ENCODE measurements at regions not wholly inside any gene's neighbourhood (a gene's known extent, or its start where the extent isn't known, plus 50 kb on each side); places are given as distances from the start of the nearest gene placed in this dataset.

- H3K27ac Mint-ChIP-seq, result no peak overlapping the region
- Histone ChIP-seq H3K4me3 (replicated peaks in 1 of 3; ENCODE audit: low read depth in 2 of 3, low read length in 3 of 3) (no peak overlapping the region), H3K9me3 (replicated peaks in 1 of 2; ENCODE audit: control insufficient read depth in 1 of 2, insufficient read depth in 1 of 2, low read length in 2 of 2) (no peaks in the 10 kb centered on the region), H3K9ac (ENCODE audit: insufficient read depth, low read length, poor library complexity, severe bottlenecking) (no peak overlapping the region), H3K4me1 (ENCODE audit: control insufficient read depth in 1 of 2, insufficient read depth in 2 of 2, low read length in 2 of 2) (no peaks in the 10 kb centered on the region), H2AFZ (ENCODE audit: insufficient read depth, low read depth, low read length, poor library complexity, severe bottlenecking) (no peak overlapping the region), H4K20me1 (ENCODE audit: insufficient read depth, low read length) (no peaks in the 10 kb centered on the region), H3K27ac (ENCODE audit: low read depth in 1 of 2, low read length in 2 of 2) (no peak overlapping the region), H3K36me3 (replicated peaks in 1 of 2; ENCODE audit: control insufficient read depth in 1 of 2, insufficient read depth in 2 of 2, low read length in 2 of 2) (no peaks in the 10 kb centered on the region), H3K27me3 (ENCODE audit: control insufficient read depth in 2 of 2, insufficient read depth in 2 of 2, low read length in 2 of 2) (no peaks in the 10 kb centered on the region), H3K79me2 (ENCODE audit: insufficient read depth, low read length) (no peaks in the 10 kb centered on the region), H3K4me2 (replicated peaks; ENCODE audit: extremely low read depth, low read length, poor library complexity, severe bottlenecking) (no peak overlapping the region)
- peaks cover 0 to 4% (median 0%) of the 10 kb centered on the region in 7 donors for H3K9me3 Mint-ChIP-seq
- no peak for DNase-seq
- no peaks in the 10 kb centered on the region for H3K4me1 Mint-ChIP-seq
- intact Hi-C loops (cut with micrococcal nuclease), result no loop called here
- no peaks in the 10 kb centered on the region for H3K36me3 Mint-ChIP-seq
- no peak for TF ChIP-seq CTCF (IDR thresholded peaks at IDR 0.05)
- H3K4me3 Mint-ChIP-seq, result no peak overlapping the region
- H3K27me3 Mint-ChIP-seq (ENCODE audit: low read depth in 3 of 3), result peaks cover 0 to 1% (median 0%) of the 10 kb centered on the region in 3 donors
These were observed 1043.8 kb downstream of the OTOL1 start for GRCh38 chr3:162540421-162540820.

DNA sequence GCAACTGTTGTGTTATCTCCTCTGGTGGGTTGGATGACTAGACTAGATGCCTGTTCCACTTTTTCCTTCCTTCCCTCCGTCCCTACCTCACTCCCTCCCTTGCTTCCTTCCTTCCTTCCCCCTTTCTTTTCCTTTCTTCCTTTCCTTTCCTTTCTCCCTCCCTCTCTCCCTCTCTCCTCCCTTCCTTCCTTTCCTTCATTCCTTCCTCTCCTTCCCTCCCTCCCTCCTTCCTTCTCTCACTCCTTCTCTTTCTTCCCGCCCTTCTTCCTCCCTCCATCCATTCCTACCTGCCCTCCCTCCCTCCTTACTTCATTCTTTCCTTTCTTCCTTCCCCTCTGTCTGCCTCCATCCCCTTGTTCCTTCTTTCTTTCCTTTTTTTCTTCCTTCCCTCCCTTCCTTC is 1045.3 kb downstream of the OTOL1 start:
- Histone ChIP-seq H3K79me2 (ENCODE audit: insufficient read depth, low read length) (no peaks in the 10 kb centered on the region), H3K4me1 (ENCODE audit: control insufficient read depth in 1 of 2, insufficient read depth in 2 of 2, low read length in 2 of 2) (no peaks in the 10 kb centered on the region), H3K27ac (ENCODE audit: low read depth in 1 of 2, low read length in 2 of 2) (no peak overlapping the region), H3K27me3 (ENCODE audit: control insufficient read depth in 2 of 2, insufficient read depth in 2 of 2, low read length in 2 of 2) (no peaks in the 10 kb centered on the region), H3K9me3 (replicated peaks in 1 of 2; ENCODE audit: control insufficient read depth in 1 of 2, insufficient read depth in 1 of 2, low read length in 2 of 2) (no peaks in the 10 kb centered on the region), H2AFZ (ENCODE audit: insufficient read depth, low read depth, low read length, poor library complexity, severe bottlenecking) (no peak overlapping the region), H3K4me3 (replicated peaks in 1 of 3; ENCODE audit: low read depth in 2 of 3, low read length in 3 of 3) (no peak overlapping the region), H3K9ac (ENCODE audit: insufficient read depth, low read length, poor library complexity, severe bottlenecking) (no peak overlapping the region), H3K4me2 (replicated peaks; ENCODE audit: extremely low read depth, low read length, poor library complexity, severe bottlenecking) (no peak overlapping the region), H4K20me1 (ENCODE audit: insufficient read depth, low read length) (no peaks in the 10 kb centered on the region), H3K36me3 (replicated peaks in 1 of 2; ENCODE audit: control insufficient read depth in 1 of 2, insufficient read depth in 2 of 2, low read length in 2 of 2) (no peaks in the 10 kb centered on the region)
- intact Hi-C loops (cut with micrococcal nuclease), result no loop called here
- H3K36me3 Mint-ChIP-seq, result no peaks in the 10 kb centered on the region
- H3K4me1 Mint-ChIP-seq, result no peaks in the 10 kb centered on the region
- peaks cover 0 to 1% (median 0%) of the 10 kb centered on the region in 3 donors for H3K27me3 Mint-ChIP-seq (ENCODE audit: low read depth in 3 of 3)
- H3K9me3 Mint-ChIP-seq, result peaks cover 0 to 4% (median 0%) of the 10 kb centered on the region in 7 donors
- no peak overlapping the region for H3K4me3 Mint-ChIP-seq
- TF ChIP-seq CTCF (IDR thresholded peaks at IDR 0.05), result no peak
- 71% methylated on average over 2 of the region's 2 CpGs for WGBS (ENCODE audit: insufficient coverage)
- DNase-seq, result no peak
- no peak overlapping the region for H3K27ac Mint-ChIP-seq

All from CD14-positive monocyte (primary cell).